Neural crest cell (in vitro differentiated cells): ENCODE measurements at regions not wholly inside any gene's neighbourhood (a gene's known extent, or its start where the extent isn't known, plus 50 kb on each side); places are given as distances from the start of the nearest gene placed in this dataset.
"Not testable (repeated sequence)": the region's sequence is repeated elsewhere in the genome, so short reads cannot be mapped to it uniquely, and the experiment has no call there.

ENCODE experiments used
- DNase-seq: peaks from one replicate; pipeline ENCODE4 v3.0.0; 2021; ENCODE audit warnings: low read depth, mixed read lengths, low spot score
- H3K27ac Mint-ChIP-seq: one replicate; pipeline ENCODE4 v1.8.0; 2021; ENCODE audit warnings: mild to moderate bottlenecking, mixed read lengths; ENCODE audit not compliant: unreplicated experiment
- H3K27me3 Mint-ChIP-seq: 2 replicates; pipeline ENCODE4 v1.8.0; 2021; ENCODE audit warnings: low read depth, mild to moderate bottlenecking, mixed read lengths
- H3K36me3 Mint-ChIP-seq: 2 replicates; pipeline ENCODE4 v1.8.0; 2021; ENCODE audit warnings: low read depth, mild to moderate bottlenecking, mixed read lengths
- H3K4me1 Mint-ChIP-seq: 2 replicates; pipeline ENCODE4 v1.8.0; 2021; ENCODE audit warnings: mixed read lengths
- H3K4me3 Mint-ChIP-seq: one replicate; pipeline ENCODE4 v1.8.0; 2021; ENCODE audit warnings: mild to moderate bottlenecking, mixed read lengths
- H3K9me3 Mint-ChIP-seq: 2 replicates; pipeline ENCODE4 v1.8.0; 2021; ENCODE audit warnings: mixed read lengths
- TF ChIP-seq, protein P1 (sequence below): fragments of 200-600 bp; sonication (generic); conservative IDR thresholded peaks from 2 replicates; pipeline ENCODE4 v1.5.0; 2021; ENCODE audit warnings: antibody characterized with exemption, mild to moderate bottlenecking

GRCh38 chr1:188641566-188642211 lies 1812.9 kb downstream of the PLA2G4A start:
- Mint-ChIP-seq H3K9me3 (no peaks in the 10 kb centered on the region), H3K4me1 (no peaks in the 10 kb centered on the region), H3K27ac (no peak overlapping the region), H3K27me3 (no peaks in the 10 kb centered on the region), H3K4me3 (no peak overlapping the region), H3K36me3 (no peaks in the 10 kb centered on the region)
- DNase-seq, result no peak
- TF ChIP-seq, protein P1, sequence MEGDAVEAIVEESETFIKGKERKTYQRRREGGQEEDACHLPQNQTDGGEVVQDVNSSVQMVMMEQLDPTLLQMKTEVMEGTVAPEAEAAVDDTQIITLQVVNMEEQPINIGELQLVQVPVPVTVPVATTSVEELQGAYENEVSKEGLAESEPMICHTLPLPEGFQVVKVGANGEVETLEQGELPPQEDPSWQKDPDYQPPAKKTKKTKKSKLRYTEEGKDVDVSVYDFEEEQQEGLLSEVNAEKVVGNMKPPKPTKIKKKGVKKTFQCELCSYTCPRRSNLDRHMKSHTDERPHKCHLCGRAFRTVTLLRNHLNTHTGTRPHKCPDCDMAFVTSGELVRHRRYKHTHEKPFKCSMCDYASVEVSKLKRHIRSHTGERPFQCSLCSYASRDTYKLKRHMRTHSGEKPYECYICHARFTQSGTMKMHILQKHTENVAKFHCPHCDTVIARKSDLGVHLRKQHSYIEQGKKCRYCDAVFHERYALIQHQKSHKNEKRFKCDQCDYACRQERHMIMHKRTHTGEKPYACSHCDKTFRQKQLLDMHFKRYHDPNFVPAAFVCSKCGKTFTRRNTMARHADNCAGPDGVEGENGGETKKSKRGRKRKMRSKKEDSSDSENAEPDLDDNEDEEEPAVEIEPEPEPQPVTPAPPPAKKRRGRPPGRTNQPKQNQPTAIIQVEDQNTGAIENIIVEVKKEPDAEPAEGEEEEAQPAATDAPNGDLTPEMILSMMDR, result no peak

- H3K27ac Mint-ChIP-seq, result no peak overlapping the region
- no peak overlapping the region for H3K4me3 Mint-ChIP-seq
- H3K36me3 Mint-ChIP-seq, result no peaks in the 10 kb centered on the region
These were observed 1814.0 kb downstream of the PLA2G4A start for GRCh38 chr1:188642704-188643103.

DNA sequence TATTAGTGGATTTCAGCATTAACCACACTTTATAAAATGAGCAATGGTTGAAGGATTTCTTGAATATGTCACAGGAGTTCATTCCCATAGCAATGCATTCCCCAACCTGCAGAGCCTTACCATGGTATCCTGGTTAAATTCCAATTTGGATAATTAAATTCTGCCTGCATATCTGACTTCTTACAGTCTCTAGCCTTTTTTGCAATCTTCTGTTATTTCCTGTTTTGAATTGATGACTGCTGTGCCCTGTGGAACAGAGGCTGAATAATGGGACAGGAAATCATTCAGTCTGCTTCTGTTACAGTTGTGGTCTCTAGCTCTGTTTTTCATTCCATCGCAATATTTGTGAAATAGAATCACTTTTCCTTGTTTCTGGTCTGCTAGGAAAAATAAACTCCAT lies 1823.9 kb downstream of the PLA2G4A start:
- H3K4me3 Mint-ChIP-seq, result no peak overlapping the region
- H3K9me3 Mint-ChIP-seq, result peaks cover 3% of the 10 kb centered on the region
- no peak overlapping the region for H3K27ac Mint-ChIP-seq

More at GRCh38 chr1:188642704-188643103, 1814.0 kb downstream of the PLA2G4A start:
- H3K27me3 Mint-ChIP-seq, result no peaks in the 10 kb centered on the region
- no peak for DNase-seq
- no peaks in the 10 kb centered on the region for H3K9me3 Mint-ChIP-seq
- no peaks in the 10 kb centered on the region for H3K4me1 Mint-ChIP-seq
- TF ChIP-seq, protein P1, result no peak

GRCh38 chr1:188655966-188656365 lies 1821.7 kb downstream of the BRINP3 start:
- H3K9me3 Mint-ChIP-seq, H3K27ac Mint-ChIP-seq, H3K27me3 Mint-ChIP-seq, DNase-seq, H3K4me1 Mint-ChIP-seq, H3K36me3 Mint-ChIP-seq, H3K4me3 Mint-ChIP-seq: not testable (repeated sequence)

More for the DNA sequence above, 1823.9 kb downstream of the PLA2G4A start:
- TF ChIP-seq, protein P1, result no peak
- Mint-ChIP-seq H3K27me3 (no peaks in the 10 kb centered on the region), H3K36me3 (no peaks in the 10 kb centered on the region), H3K4me1 (peaks cover 4% of the 10 kb centered on the region)
- no peak for DNase-seq

GRCh38 chr1:188660572-188660971 lies 1817.1 kb downstream of the BRINP3 start:
- no peak for DNase-seq
- no peak overlapping the region for H3K4me3 Mint-ChIP-seq
- no peaks in the 10 kb centered on the region for H3K36me3 Mint-ChIP-seq
- no peaks in the 10 kb centered on the region for H3K4me1 Mint-ChIP-seq
- TF ChIP-seq, protein P1, result no peak
- no peaks in the 10 kb centered on the region for H3K9me3 Mint-ChIP-seq
- no peak overlapping the region for H3K27ac Mint-ChIP-seq
- no peaks in the 10 kb centered on the region for H3K27me3 Mint-ChIP-seq

DNA sequence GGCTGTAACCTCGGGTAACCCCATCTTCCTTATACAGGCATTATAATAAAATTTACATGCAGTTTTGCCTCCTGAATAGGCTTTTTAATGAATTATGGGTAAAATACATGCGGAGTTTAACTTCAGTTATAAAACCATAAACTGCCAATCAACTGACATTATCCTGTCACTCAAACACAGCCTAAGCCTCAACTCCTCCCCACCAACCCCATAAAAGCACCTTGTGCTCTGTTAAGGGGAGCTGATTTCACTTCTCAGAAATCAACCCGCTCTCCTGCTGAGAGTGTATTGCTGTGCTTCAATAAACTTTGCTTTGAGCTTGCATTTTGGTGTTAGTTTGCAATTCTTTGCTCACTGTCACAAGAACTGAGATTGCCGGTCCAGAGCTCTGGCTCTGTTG lies 1812.2 kb downstream of the BRINP3 start:
- no peak for DNase-seq
- Mint-ChIP-seq H3K36me3 (no peaks in the 10 kb centered on the region), H3K9me3 (peaks cover 5% of the 10 kb centered on the region), H3K27ac (no peak overlapping the region), H3K4me1 (no peaks in the 10 kb centered on the region), H3K4me3 (no peak overlapping the region), H3K27me3 (no peaks in the 10 kb centered on the region)
- TF ChIP-seq, protein P1, result no peak
